PFSK-1 (cell line): ENCODE measurements at regions not wholly inside any gene's neighbourhood (a gene's known extent, or its start where the extent isn't known, plus 50 kb on each side); places are given as distances from the start of the nearest gene placed in this dataset.

Experiments used
- FOXP2 ChIP-seq: optimal IDR thresholded peaks from 2 replicates; pipeline ENCODE3; 2011; ENCODE audit warnings: borderline replicate concordance, control low read depth, inconsistent platforms; ENCODE audit not compliant: insufficient read depth; ENCODE audit errors: extremely low read length, extremely low read depth
- POLR2AphosphoS5 ChIP-seq: IDR thresholded peaks from 2 replicates; pipeline ENCODE4 v1.6.1; 2012; ENCODE audit warnings: low read depth, mild to moderate bottlenecking, control low read depth, low read length, moderate library complexity
- SIN3A ChIP-seq: IDR thresholded peaks from 2 replicates; pipeline ENCODE4 v1.6.1; 2012; ENCODE audit warnings: mild to moderate bottlenecking, low read length, moderate library complexity, borderline replicate concordance; ENCODE audit not compliant: insufficient read depth
- TAF1 ChIP-seq: IDR thresholded peaks from 2 replicates; pipeline ENCODE4 v1.6.1; 2012; ENCODE audit warnings: low read length, control low read depth, borderline replicate concordance; ENCODE audit not compliant: insufficient read depth
- TF ChIP-seq, protein P1 (sequence below), 2 experiments: IDR thresholded peaks; 2 replicates each; pipeline versions ENCODE4 v1.6.1 to v1.8.0; 2011 to 2012; ENCODE audit warnings: low read depth in 2 of 2, low read length in 2 of 2, control low read depth in 1 of 2, inconsistent platforms in 1 of 2, mild to moderate bottlenecking in 1 of 2, moderate library complexity in 1 of 2; ENCODE audit not compliant: insufficient read depth in 1 of 2

DNA sequence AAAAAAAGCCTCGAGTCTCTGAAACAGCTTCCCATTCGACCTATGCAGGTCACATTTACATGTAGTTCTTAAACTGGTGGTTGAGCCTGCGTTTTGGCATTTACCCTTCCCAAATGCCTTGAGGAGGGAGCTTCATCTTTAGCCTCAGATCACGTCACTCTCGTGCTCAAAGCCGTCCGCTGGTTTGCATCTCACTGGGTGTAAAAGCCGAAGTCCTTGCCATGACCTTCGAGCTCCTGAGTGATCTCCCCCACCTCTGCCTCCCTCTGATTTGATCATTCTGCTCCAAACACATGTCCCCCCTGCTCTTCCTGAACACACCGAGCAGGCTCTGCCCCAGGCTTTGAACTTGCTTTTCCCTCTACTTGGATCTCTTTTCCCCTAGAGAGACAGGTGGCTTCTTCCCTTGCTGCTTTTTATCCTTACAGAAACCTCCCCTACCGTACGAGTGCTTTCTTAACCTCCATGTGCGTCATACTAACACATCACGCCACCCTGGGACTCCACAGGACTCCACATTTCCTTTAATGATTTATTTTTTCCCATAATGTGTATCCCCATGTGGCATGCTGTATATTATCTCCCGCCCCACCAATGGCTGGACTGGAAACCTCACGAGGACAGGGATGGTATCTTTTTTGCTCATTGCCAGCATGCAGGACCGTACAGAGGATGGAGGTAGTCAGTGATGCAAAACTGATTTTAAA lies 610.7 kb downstream of the VRK1 start:
- TF ChIP-seq TAF1 (no peak), POLR2AphosphoS5 (no peak), SIN3A (no peak), FOXP2 (no peak)
- TF ChIP-seq, protein P1, sequence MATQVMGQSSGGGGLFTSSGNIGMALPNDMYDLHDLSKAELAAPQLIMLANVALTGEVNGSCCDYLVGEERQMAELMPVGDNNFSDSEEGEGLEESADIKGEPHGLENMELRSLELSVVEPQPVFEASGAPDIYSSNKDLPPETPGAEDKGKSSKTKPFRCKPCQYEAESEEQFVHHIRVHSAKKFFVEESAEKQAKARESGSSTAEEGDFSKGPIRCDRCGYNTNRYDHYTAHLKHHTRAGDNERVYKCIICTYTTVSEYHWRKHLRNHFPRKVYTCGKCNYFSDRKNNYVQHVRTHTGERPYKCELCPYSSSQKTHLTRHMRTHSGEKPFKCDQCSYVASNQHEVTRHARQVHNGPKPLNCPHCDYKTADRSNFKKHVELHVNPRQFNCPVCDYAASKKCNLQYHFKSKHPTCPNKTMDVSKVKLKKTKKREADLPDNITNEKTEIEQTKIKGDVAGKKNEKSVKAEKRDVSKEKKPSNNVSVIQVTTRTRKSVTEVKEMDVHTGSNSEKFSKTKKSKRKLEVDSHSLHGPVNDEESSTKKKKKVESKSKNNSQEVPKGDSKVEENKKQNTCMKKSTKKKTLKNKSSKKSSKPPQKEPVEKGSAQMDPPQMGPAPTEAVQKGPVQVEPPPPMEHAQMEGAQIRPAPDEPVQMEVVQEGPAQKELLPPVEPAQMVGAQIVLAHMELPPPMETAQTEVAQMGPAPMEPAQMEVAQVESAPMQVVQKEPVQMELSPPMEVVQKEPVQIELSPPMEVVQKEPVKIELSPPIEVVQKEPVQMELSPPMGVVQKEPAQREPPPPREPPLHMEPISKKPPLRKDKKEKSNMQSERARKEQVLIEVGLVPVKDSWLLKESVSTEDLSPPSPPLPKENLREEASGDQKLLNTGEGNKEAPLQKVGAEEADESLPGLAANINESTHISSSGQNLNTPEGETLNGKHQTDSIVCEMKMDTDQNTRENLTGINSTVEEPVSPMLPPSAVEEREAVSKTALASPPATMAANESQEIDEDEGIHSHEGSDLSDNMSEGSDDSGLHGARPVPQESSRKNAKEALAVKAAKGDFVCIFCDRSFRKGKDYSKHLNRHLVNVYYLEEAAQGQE (IDR thresholded peaks at IDR 0.05; ENCODE audit: insufficient read depth in 1 of 2, low read depth in 2 of 2, low read length in 2 of 2), result no peak

DNA sequence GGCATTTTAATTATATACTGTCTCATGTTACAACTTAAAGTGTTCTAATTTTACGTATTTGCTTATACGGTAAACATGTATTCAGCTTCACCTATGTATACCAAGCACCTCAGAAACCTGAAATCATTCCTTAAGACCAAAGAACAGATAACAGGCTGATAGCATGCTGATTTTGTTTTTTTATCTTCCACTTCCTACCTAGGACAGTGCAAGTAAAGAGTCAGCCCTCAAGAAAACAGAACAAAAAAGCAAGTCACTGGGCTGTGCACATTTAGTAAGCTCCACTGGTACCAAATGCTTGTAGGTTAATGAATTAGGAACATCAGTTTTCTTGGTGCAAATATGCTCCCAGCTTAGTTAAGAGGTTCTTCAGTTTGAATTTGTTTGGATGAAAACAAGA lies 611.3 kb downstream of the VRK1 start:
- TF ChIP-seq SIN3A (no peak), TAF1 (no peak), POLR2AphosphoS5 (no peak), FOXP2 (no peak)
- TF ChIP-seq, protein P1 (IDR thresholded peaks at IDR 0.05; ENCODE audit: insufficient read depth in 1 of 2, low read depth in 2 of 2, low read length in 2 of 2), result no peak

DNA sequence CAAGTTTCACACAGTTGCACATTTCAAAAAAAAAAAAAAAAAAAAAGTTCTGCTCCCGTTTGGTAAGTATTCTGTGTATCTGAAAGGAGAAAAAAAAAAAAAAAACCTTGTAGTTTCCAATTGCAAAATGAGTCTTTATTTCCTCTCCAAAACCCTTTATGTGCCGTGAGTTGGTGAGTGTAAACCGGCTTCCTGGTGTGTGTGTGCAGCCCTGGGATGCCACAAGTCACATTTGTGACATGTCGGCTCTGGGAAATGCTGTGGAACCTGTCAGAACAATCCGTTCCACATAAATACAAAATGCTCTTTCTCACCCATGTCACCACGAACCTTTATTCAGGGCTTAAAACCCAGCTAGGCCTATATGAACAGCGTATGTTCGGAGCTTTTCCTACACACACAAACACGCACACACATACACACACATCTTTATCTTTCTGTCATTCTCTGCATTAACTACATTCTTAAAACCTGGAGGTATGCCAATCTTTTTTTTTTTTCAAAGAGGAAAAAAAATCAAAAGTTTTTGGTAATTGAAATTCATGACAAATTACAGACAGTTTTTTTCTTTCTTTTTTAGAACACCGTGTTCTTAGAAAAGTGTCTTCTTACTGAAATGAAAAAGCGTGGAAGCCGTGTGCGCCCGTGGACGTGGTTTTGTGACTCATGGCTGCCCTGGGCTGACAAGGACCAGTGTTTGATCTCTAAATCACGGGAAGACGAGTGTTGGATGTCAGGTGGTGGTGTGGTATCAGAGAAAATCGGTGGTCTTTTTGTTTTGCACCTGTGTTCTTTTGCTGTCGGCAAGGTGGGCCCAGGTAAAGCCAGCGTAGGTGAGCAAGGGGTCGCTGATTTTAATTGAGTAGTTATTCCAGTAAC lies 612.0 kb downstream of the VRK1 start:
- no peak for TF ChIP-seq SIN3A
- no peak for TF ChIP-seq FOXP2
- no peak for TF ChIP-seq TAF1
- TF ChIP-seq, protein P1 (IDR thresholded peaks at IDR 0.05; ENCODE audit: insufficient read depth in 1 of 2, low read depth in 2 of 2, low read length in 2 of 2), result no peak
- no peak for TF ChIP-seq POLR2AphosphoS5

DNA sequence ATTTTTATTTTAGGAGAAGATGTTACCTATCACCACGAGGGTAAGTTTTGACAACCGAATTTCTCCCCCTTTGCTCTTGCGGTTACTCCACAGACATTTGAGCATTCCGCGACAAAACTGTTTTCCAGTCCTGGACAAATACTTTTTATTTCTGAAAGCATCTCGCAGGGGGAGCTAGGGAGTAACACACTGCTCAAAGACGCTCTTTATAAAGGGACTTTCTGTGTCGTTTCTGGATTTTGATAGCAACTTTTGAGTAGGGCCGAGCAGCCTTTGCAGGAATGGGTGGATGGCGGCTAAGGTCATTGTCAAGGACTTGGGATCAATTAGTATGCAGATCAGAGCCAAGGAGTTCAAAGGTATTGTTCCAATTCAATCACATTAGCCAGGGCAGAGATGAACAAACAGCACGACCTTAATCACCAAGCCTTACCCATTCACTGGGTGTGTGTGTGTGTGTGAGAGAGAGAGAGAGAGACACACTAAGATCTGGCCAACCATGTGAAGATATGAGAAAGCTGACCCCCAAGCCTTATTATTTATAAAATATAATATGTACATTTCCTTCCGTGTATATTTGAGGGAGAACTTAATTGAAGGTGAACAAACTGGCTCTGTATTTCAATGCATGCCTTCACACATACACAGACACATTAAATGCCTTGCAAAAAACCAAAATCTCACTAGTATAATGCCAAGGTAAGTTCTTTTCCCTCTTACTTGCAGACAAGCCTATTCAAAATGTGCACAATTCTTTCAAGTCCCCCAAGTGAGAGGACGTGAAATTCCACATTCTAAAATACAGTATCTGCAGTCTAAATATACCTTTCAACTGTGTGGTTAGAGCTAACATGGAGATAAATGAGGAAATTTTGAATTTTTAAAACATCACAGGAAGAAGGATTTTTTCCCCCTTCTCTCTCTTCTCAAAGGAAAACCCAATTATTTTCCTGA lies 613.8 kb downstream of the VRK1 start:
- TF ChIP-seq POLR2AphosphoS5, result no peak
- no peak for TF ChIP-seq SIN3A
- TF ChIP-seq TAF1, result no peak
- TF ChIP-seq, protein P1 (IDR thresholded peaks at IDR 0.05; ENCODE audit: insufficient read depth in 1 of 2, low read depth in 2 of 2, low read length in 2 of 2), result no peak
- no peak for TF ChIP-seq FOXP2
